GM12864 (cell line): ENCODE measurements at regions not wholly inside any gene's neighbourhood (a gene's known extent, or its start where the extent isn't known, plus 50 kb on each side); places are given as distances from the start of the nearest gene placed in this dataset.

Experiments used
- DNase-seq: peaks from one replicate; pipeline ENCODE4 v3.0.0-alpha.2; 2011; ENCODE audit warnings: low read depth
- H3K4me3 ChIP-seq: 2 replicates; pipeline ENCODE4 v1.5.1; 2011; ENCODE audit warnings: mild to moderate bottlenecking, low read depth, low read length, control low read depth
- CTCF ChIP-seq: IDR thresholded peaks from 2 replicates; pipeline ENCODE4 v1.5.1; 2011; ENCODE audit warnings: low read depth, mild to moderate bottlenecking, moderate library complexity, low read length, control low read depth, inconsistent platforms; ENCODE audit errors: missing control alignments

- TF ChIP-seq CTCF, result no peak
- DNase-seq, result no peak
These were observed 196.0 kb downstream of the DIPK2A start for GRCh38 chr3:144167634-144168033.

GRCh38 chr3:144173491-144173890 lies 201.9 kb downstream of the DIPK2A start:
- no peak for TF ChIP-seq CTCF
- H3K4me3 ChIP-seq, result no peak overlapping the region
- no peak for DNase-seq

More at GRCh38 chr3:144167634-144168033, 196.0 kb downstream of the DIPK2A start:
- no peak overlapping the region for H3K4me3 ChIP-seq

- no peak overlapping the region for H3K4me3 ChIP-seq
- no peak for TF ChIP-seq CTCF
- no peak for DNase-seq
These were observed 204.2 kb downstream of the DIPK2A start for GRCh38 chr3:144175644-144176425.

- TF ChIP-seq CTCF, result no peak
- DNase-seq, result no peak
- no peak overlapping the region for H3K4me3 ChIP-seq
These were observed 206.0 kb downstream of the DIPK2A start for GRCh38 chr3:144177649-144178048.

- H3K4me3 ChIP-seq, result no peak overlapping the region
- TF ChIP-seq CTCF, result no peak
- no peak for DNase-seq
These were observed 207.0 kb downstream of the DIPK2A start for GRCh38 chr3:144178607-144179006.

- no peak overlapping the region for H3K4me3 ChIP-seq
- TF ChIP-seq CTCF, result no peak
- DNase-seq, result no peak
These were observed 209.4 kb downstream of the DIPK2A start for GRCh38 chr3:144181062-144181461.

GRCh38 chr3:144182501-144182900 lies 210.9 kb downstream of the DIPK2A start:
- no peak for TF ChIP-seq CTCF
- H3K4me3 ChIP-seq, result no peak overlapping the region
- no peak for DNase-seq
